LNCAP (cell line): ENCODE measurements at regions not wholly inside any gene's neighbourhood (a gene's known extent, or its start where the extent isn't known, plus 50 kb on each side); places are given as distances from the start of the nearest gene placed in this dataset.

Experiments
- TF ChIP-seq, protein P1 (sequence below): fragments of 450-650 bp; IDR thresholded peaks from 2 replicates; pipeline ENCODE4 v1.5.1; 2017; ENCODE audit warnings: mild to moderate bottlenecking

DNA sequence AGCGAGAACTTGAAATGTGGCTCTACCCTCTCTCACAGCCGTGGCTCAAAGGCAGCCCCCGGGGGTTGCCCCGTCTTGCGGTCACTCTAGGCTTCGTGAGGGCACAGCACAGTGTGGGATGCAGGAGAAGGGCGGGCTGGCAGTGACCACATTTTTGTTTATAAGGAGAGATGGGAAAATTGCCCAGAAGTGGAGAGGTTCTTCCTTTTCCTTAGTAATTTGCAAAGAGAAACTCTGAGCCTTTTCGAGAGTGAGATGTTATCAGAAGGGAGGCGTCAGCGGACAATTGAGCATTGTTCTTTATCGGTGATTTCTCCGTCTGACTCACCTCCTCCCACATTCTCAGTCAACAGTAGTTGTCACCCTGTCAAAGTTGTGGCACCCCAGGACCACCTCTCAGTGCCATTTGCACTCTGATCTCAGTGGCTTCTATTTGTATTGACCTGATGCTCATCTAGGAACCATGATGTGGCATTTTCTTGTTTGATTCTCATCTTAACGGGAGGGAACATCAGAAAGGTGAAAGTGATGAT lies 89.6 kb downstream of the ACAA2 start:
- TF ChIP-seq, protein P1, sequence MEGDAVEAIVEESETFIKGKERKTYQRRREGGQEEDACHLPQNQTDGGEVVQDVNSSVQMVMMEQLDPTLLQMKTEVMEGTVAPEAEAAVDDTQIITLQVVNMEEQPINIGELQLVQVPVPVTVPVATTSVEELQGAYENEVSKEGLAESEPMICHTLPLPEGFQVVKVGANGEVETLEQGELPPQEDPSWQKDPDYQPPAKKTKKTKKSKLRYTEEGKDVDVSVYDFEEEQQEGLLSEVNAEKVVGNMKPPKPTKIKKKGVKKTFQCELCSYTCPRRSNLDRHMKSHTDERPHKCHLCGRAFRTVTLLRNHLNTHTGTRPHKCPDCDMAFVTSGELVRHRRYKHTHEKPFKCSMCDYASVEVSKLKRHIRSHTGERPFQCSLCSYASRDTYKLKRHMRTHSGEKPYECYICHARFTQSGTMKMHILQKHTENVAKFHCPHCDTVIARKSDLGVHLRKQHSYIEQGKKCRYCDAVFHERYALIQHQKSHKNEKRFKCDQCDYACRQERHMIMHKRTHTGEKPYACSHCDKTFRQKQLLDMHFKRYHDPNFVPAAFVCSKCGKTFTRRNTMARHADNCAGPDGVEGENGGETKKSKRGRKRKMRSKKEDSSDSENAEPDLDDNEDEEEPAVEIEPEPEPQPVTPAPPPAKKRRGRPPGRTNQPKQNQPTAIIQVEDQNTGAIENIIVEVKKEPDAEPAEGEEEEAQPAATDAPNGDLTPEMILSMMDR = no peak

DNA sequence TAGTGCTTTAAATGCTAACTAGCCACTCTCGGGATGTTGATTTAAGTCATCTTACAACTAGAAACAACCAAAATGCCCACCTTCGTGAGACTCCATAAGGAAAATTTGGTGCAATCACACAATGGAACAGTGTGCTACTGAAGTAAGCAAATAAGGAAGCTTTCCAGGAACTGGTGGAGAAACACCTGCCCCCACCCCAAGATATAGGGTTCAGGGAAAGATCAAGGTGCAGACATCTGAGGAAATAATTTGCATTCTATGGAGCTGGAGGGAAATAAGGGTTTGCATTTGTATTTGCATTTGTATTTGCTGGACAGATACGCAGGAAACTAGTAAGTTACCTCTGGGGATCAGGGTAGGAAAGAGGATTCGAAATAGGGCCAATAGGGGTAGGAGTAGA lies 90.9 kb downstream of the ACAA2 start:
- TF ChIP-seq, protein P1 = no peak

DNA sequence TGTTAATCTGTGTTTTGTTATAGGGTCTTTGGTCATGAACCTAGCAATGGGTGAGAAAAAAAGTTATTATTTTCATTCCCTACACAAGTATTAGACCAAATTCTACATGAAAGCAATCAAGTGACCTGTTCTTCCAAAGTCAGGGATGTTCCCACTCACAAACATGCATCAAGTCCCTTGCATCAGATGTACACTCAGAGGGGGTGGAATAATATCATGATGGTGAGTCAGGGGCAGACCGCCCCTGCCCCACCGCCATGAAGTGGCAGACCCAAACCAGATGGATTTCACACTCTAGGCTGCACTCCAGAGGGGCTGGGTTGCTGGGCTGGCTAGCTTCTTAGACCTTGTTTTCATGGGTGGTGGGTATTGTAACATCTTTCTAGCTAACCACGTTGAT lies 91.4 kb downstream of the ACAA2 start:
- TF ChIP-seq, protein P1 = no peak

DNA sequence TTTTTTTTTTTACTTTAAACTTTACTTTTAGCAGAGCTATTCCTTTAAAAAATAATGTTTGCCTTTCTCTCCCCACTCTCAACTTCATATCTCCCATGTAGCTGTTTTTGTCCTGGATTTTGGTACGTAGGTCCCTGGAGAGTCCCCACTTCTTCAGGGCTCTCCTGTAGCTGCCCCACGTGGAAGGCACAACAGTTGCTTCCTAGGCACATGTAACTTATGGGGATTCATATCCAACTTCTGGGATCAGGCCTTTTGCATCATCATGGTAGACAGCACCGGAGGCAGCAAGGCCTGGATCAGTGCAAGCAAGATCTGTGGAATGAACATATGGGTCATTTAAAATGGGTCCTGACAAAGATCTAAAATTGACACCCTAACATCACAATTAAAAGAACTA lies 95.7 kb downstream of the ACAA2 start:
- TF ChIP-seq, protein P1 = no peak

DNA sequence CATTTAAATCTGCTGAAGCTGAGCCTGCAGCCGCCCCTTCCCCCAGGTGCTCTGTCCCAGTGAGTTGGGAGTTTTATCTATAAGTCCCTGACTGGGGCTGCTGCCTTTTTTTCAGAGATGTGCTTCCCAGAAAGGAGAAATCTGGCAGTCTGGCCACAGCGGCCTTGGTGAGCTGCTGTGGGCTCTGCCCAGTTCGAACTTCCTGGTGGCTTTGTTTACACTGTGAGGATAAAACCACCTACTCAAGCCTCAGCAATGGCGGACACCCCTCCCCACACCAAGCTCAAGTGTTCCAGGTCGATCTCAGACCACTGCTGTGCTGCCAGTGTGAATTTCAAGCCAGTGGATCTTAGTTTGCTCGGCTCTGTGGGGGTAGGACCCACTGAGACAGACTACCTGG lies 97.3 kb downstream of the ACAA2 start:
- TF ChIP-seq, protein P1 = no peak

DNA sequence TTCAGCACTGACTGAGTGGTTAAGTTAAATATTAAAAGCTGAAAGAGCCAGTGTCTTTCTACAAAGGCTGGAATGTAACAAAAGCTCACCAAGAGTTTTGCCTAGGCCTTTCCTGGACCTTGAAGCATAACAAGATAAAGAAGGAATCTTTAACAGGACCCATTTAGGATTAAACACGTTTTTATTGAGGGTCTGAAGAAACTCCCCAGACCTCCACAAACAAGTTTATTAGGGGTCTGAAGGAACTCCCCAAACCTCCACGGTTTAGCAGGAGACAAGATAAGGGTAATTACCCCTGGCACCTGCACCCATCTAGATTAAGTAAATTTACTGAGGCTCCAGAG lies 104.0 kb downstream of the ACAA2 start:
- TF ChIP-seq, protein P1 = no peak

DNA sequence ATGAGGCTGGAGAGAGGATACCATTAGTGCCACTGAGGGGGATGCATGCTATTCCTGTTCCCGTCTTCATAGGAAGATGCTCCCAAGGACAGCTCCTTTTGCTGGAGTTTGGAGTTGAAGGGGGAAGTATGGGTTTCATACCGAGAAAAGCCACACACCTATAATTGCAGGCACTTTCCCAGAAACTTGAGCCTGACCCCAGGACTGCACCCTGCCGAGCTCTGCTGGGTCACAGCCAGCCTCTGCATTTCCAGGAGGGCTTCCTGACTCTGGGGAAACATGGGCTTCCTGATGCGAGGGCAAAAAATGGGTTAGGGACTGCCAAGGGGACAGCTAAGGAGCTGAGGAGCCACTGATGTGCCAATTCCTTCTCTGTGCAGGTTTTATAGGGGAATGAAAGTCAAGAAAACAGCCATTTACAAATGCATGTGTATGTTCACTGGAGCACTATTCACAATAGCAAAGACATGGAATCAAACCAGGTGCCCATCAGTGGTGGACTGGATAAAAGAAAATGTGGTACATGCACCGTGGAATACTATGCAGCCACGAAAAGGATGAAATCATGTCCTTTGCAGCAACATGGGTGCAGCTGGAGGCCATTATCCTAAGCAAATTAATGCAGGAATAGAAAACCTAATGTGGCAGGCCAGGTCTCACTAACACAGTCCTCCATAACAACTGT lies 104.5 kb downstream of the ACAA2 start:
- TF ChIP-seq, protein P1 = no peak

DNA sequence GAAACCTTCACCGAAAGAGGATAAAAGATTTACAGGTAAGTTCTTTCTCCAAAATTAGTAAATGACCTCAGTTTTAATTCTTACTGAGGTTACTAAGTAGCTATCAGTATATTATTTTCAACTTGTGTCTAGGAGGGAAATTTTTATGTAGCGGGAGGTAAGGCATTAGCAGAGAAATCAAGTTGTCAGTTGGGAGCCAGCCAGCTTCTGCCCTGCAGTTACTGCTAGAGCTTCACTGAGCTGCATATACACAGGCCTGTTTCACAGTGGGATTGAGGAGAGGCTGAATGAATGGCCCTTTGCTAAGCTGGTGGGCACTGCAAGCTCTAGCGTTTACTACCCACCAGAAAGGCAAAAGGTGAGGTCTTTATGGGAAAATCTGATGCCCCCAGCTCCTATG lies 105.7 kb downstream of the ACAA2 start:
- TF ChIP-seq, protein P1 = no peak
